ENCODE measurements at regions not wholly inside any gene's neighbourhood (a gene's known extent, or its start where the extent isn't known, plus 50 kb on each side); places are given as distances from the start of the nearest gene placed in this dataset.

DNA sequence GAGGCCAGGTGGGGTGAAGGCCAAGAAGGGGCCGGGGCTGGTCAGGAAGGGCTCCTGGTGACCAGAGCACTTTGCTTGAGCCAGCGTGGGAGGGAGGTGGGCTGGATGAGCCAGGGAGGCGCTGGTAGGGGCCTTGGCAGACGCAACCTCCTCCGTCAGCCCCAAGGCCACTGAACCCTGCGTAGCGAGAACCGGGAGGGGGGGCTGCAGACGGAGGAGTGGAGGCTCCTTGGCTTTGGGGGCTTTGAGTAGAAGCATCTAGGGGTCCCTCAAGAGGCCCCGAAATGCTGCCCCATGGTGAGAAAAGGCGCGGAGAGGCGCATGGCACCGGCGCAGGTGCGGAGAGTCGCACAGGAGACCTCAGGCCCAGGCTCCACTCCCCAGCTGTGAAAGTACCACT, 1888.0 kb upstream of the CDH9 start:
- peaks cover 3 to 26% (median 6%) of the 10 kb centered on the region in 3 experiments for H3K36me3 Mint-ChIP-seq (ENCODE audit: insufficient read depth in 1 of 3, low read depth in 3 of 3)
- H3K27ac ChIP-seq (ENCODE audit: insufficient read length, low read depth, low read length): no peak overlapping the region

More for the DNA sequence above, 1888.0 kb upstream of the CDH9 start:
- no peaks in the 10 kb centered on the region for H3K27me3 Mint-ChIP-seq (ENCODE audit: low read depth)
- Histone ChIP-seq H3K4ac (ENCODE audit: low read depth, low read length) (no peak overlapping the region), H3K23ac (ENCODE audit: insufficient read length, low read depth, low read length) (no peak overlapping the region), H2BK5ac (ENCODE audit: insufficient read length, low read length) (no peak overlapping the region), H3T11ph (ENCODE audit: low read length) (no peak overlapping the region), H4K8ac (replicated peaks; ENCODE audit: insufficient read length, low read depth, low read length) (no peak overlapping the region), H2BK15ac (ENCODE audit: low read depth, low read length) (no peak overlapping the region), H2BK120ac (ENCODE audit: low read depth, low read length, poor library complexity, severe bottlenecking) (no peak overlapping the region), H3K56ac (ENCODE audit: insufficient read length, low read depth, low read length) (no peak overlapping the region), H3K4me1 (ENCODE audit: insufficient read depth, low read length) (no peaks in the 10 kb centered on the region), H4K20me1 (ENCODE audit: control insufficient read depth, insufficient read depth, insufficient read length) (no peaks in the 10 kb centered on the region), H4K5ac (ENCODE audit: insufficient read length, low read depth, low read length) (no peak overlapping the region), H2AK5ac (ENCODE audit: insufficient read length, low read length) (no peak overlapping the region), H3K4me2 (ENCODE audit: insufficient read depth, insufficient read length, low read length) (no peak overlapping the region), H3K27me3 (ENCODE audit: insufficient read depth, low read length) (no peaks in the 10 kb centered on the region), H3K14ac (ENCODE audit: insufficient read depth, low read length) (no peak overlapping the region; the same call in 1 of the 2 replicates), H3K79me1 (ENCODE audit: insufficient read depth, low read depth, low read length, poor library complexity, severe bottlenecking) (no peaks in the 10 kb centered on the region), H2AFZ (ENCODE audit: low read length) (no peak overlapping the region), H4K91ac (ENCODE audit: insufficient read length, low read depth, low read length) (no peak overlapping the region), H3K18ac (ENCODE audit: insufficient read length, low read depth, low read length) (no peak overlapping the region), H2BK20ac (ENCODE audit: low read depth, low read length, poor library complexity, severe bottlenecking) (no peak overlapping the region), H3K9me3 (ENCODE audit: control insufficient read depth, low read depth, low read length) (no peaks in the 10 kb centered on the region), H3K23me2 (ENCODE audit: insufficient read length, low read depth, low read length, poor library complexity, severe bottlenecking) (no peaks in the 10 kb centered on the region), H2BK12ac (ENCODE audit: insufficient read length, low read depth, low read length) (no peak overlapping the region), H3K9ac (ENCODE audit: extremely low read depth, insufficient read length, low read length) (no peak overlapping the region), H3K79me2 (ENCODE audit: insufficient read depth, low read length) (no peaks in the 10 kb centered on the region)
- H3K9me3 Mint-ChIP-seq: peaks cover 11 to 20% of the 10 kb centered on the region in 2 experiments
- DNase-seq: no peak
- no peak overlapping the region for H3K27ac Mint-ChIP-seq
- WGBS (ENCODE audit: extremely low coverage, insufficient read length, low lambda C conversion rate): no CpG with 5 or more reads among the region's 17 CpGs
- H3K4me3 Mint-ChIP-seq: no peak overlapping the region
- no peaks in the 10 kb centered on the region for H3K4me1 Mint-ChIP-seq
- TF ChIP-seq, protein P1, sequence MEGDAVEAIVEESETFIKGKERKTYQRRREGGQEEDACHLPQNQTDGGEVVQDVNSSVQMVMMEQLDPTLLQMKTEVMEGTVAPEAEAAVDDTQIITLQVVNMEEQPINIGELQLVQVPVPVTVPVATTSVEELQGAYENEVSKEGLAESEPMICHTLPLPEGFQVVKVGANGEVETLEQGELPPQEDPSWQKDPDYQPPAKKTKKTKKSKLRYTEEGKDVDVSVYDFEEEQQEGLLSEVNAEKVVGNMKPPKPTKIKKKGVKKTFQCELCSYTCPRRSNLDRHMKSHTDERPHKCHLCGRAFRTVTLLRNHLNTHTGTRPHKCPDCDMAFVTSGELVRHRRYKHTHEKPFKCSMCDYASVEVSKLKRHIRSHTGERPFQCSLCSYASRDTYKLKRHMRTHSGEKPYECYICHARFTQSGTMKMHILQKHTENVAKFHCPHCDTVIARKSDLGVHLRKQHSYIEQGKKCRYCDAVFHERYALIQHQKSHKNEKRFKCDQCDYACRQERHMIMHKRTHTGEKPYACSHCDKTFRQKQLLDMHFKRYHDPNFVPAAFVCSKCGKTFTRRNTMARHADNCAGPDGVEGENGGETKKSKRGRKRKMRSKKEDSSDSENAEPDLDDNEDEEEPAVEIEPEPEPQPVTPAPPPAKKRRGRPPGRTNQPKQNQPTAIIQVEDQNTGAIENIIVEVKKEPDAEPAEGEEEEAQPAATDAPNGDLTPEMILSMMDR (conservative IDR thresholded peaks at IDR 0.05): no peak

Data from H9 (cell line).